T-helper 17 cell (primary cell): ENCODE measurements at regions not wholly inside any gene's neighbourhood (a gene's known extent, or its start where the extent isn't known, plus 50 kb on each side); places are given as distances from the start of the nearest gene placed in this dataset.
"Not testable (repeated sequence)": the region's sequence is repeated elsewhere in the genome, so short reads cannot be mapped to it uniquely, and the experiment has no call there.

Source experiments
- ATAC-seq: fragments of 150-1000 bp; cut with Tn5 transposase; 2 replicates; pipeline ENCODE4 v1.10.0; 2021; ENCODE audit warnings: mild to moderate bottlenecking, moderate library complexity
- DNase-seq, 3 donors: peaks; one replicate each; pipeline versions ENCODE4 v3.0.0 to v3.0.0-alpha.2; 2020 to 2021
- H3K9me3 ChIP-seq: one replicate; pipeline ENCODE4 v1.7.0; 2013; ENCODE audit warnings: low read length, mild to moderate bottlenecking; ENCODE audit not compliant: control insufficient read depth, poor library complexity, severe bottlenecking
- H3K27ac Mint-ChIP-seq: one replicate; pipeline ENCODE4 v1.8.0; 2022; ENCODE audit warnings: mild to moderate bottlenecking, moderate library complexity, mixed read lengths
- H3K27me3 Mint-ChIP-seq: one replicate; pipeline ENCODE4 v1.8.0; 2022; ENCODE audit warnings: mixed read lengths
- H3K36me3 Mint-ChIP-seq: one replicate; pipeline ENCODE4 v1.8.0; 2022; ENCODE audit warnings: low read depth, mixed read lengths
- H3K4me1 Mint-ChIP-seq: one replicate; pipeline ENCODE4 v1.8.0; 2022; ENCODE audit warnings: mild to moderate bottlenecking, mixed read lengths
- H3K4me3 Mint-ChIP-seq: one replicate; pipeline ENCODE4 v1.8.0; 2022; ENCODE audit warnings: mild to moderate bottlenecking, moderate library complexity, mixed read lengths

GRCh38 chr21:14013623-14014498 lies 196.9 kb downstream of the LIPI start:
- H3K27ac Mint-ChIP-seq, DNase-seq, H3K27me3 Mint-ChIP-seq, H3K9me3 ChIP-seq, H3K36me3 Mint-ChIP-seq, ATAC-seq, H3K4me1 Mint-ChIP-seq, H3K4me3 Mint-ChIP-seq: not testable (repeated sequence)

GRCh38 chr21:14013056-14013603 lies 197.6 kb downstream of the LIPI start:
- DNase-seq (no peak), ATAC-seq (no peak)
- Mint-ChIP-seq H3K36me3 (no peaks in the 10 kb centered on the region), H3K27me3 (no peaks in the 10 kb centered on the region), H3K4me1 (no peaks in the 10 kb centered on the region), H3K27ac (no peak overlapping the region), H3K4me3 (no peak overlapping the region)
- H3K9me3 ChIP-seq, result no peaks in the 10 kb centered on the region

GRCh38 chr21:14012409-14012808 lies 198.3 kb downstream of the LIPI start:
- Mint-ChIP-seq H3K4me1 (no peaks in the 10 kb centered on the region), H3K27me3 (no peaks in the 10 kb centered on the region), H3K27ac (no peak overlapping the region), H3K36me3 (no peaks in the 10 kb centered on the region), H3K4me3 (no peak overlapping the region)
- DNase-seq (no peak), ATAC-seq (no peak)
- H3K9me3 ChIP-seq, result no peaks in the 10 kb centered on the region

- H3K4me1 Mint-ChIP-seq, H3K36me3 Mint-ChIP-seq, DNase-seq, H3K4me3 Mint-ChIP-seq, H3K9me3 ChIP-seq, H3K27ac Mint-ChIP-seq, ATAC-seq, H3K27me3 Mint-ChIP-seq: not testable (repeated sequence)
Observed at GRCh38 chr21:14011751-14012150, 199.0 kb downstream of the LIPI start.

- H3K4me3 Mint-ChIP-seq, H3K27ac Mint-ChIP-seq, ATAC-seq, H3K36me3 Mint-ChIP-seq, H3K4me1 Mint-ChIP-seq, H3K27me3 Mint-ChIP-seq, H3K9me3 ChIP-seq, DNase-seq: not testable (repeated sequence)
Observed at GRCh38 chr21:14011149-14011548, 199.6 kb downstream of the LIPI start.

GRCh38 chr21:14010729-14011128 lies 200.0 kb downstream of the LIPI start:
- Mint-ChIP-seq H3K27ac (no peak overlapping the region), H3K4me1 (no peaks in the 10 kb centered on the region), H3K36me3 (no peaks in the 10 kb centered on the region), H3K4me3 (no peak overlapping the region), H3K27me3 (no peaks in the 10 kb centered on the region)
- no peaks in the 10 kb centered on the region for H3K9me3 ChIP-seq
- DNase-seq, result no peak
- no peak for ATAC-seq

- H3K4me3 Mint-ChIP-seq, H3K36me3 Mint-ChIP-seq, H3K27ac Mint-ChIP-seq, H3K27me3 Mint-ChIP-seq, ATAC-seq, H3K4me1 Mint-ChIP-seq, DNase-seq, H3K9me3 ChIP-seq: not testable (repeated sequence)
Observed at GRCh38 chr21:14009990-14010389, 200.8 kb downstream of the LIPI start.

- ATAC-seq, H3K36me3 Mint-ChIP-seq, H3K9me3 ChIP-seq, H3K27me3 Mint-ChIP-seq, H3K4me1 Mint-ChIP-seq, H3K27ac Mint-ChIP-seq, DNase-seq, H3K4me3 Mint-ChIP-seq: not testable (repeated sequence)
Observed at GRCh38 chr21:14009238-14009981, 201.3 kb downstream of the LIPI start.

- H3K27me3 Mint-ChIP-seq, H3K4me1 Mint-ChIP-seq, DNase-seq, H3K4me3 Mint-ChIP-seq, H3K9me3 ChIP-seq, ATAC-seq, H3K36me3 Mint-ChIP-seq, H3K27ac Mint-ChIP-seq: not testable (repeated sequence)
Observed at GRCh38 chr21:14008436-14008835, 202.3 kb downstream of the LIPI start.

GRCh38 chr21:14008006-14008405 lies 202.7 kb downstream of the LIPI start:
- not testable (repeated sequence) for H3K27me3 Mint-ChIP-seq, H3K4me1 Mint-ChIP-seq

GRCh38 chr21:14006144-14006543 lies 204.6 kb downstream of the LIPI start:
- not testable (repeated sequence) for H3K4me1 Mint-ChIP-seq, DNase-seq, H3K27me3 Mint-ChIP-seq, H3K36me3 Mint-ChIP-seq, H3K9me3 ChIP-seq, ATAC-seq, H3K4me3 Mint-ChIP-seq, H3K27ac Mint-ChIP-seq

More at GRCh38 chr21:14008006-14008405, 202.7 kb downstream of the LIPI start:
- H3K4me3 Mint-ChIP-seq, ATAC-seq, H3K36me3 Mint-ChIP-seq, H3K9me3 ChIP-seq, H3K27ac Mint-ChIP-seq, DNase-seq: not testable (repeated sequence)

- not testable (repeated sequence) for DNase-seq, H3K4me1 Mint-ChIP-seq, ATAC-seq, H3K4me3 Mint-ChIP-seq, H3K9me3 ChIP-seq, H3K27ac Mint-ChIP-seq, H3K27me3 Mint-ChIP-seq, H3K36me3 Mint-ChIP-seq
Observed at GRCh38 chr21:13986996-13987958, 223.5 kb downstream of the LIPI start.
